ENCODE measurements at regions not wholly inside any gene's neighbourhood (a gene's known extent, or its start where the extent isn't known, plus 50 kb on each side); places are given as distances from the start of the nearest gene placed in this dataset.

DNA sequence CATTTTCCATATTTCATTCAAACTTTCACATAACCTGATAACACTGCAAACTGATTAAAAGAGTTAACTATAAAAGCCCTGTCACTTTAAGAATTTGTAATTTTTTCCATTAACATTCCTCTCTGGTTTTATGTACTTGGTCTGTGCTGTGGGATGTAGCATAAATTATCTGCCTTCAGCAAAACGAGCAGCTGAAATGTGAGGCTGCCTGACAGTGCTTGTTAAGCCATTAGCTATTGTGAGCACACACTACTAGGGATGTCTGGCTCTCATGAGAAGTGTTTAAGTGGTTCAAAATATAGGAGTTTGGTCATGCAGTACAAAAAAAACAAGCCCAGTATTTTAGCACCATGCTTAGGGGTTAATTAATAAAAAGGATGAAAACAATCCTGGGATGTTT lies 63.0 kb downstream of the HOXA1 start:
- Histone ChIP-seq H3K9me3 (ENCODE audit: low read length) (no peaks in the 10 kb centered on the region), H2AFZ (ENCODE audit: low read depth, low read length) (no peak overlapping the region), H3K27ac (ENCODE audit: low read length) (no peak overlapping the region), H3K9me2 (ENCODE audit: insufficient read depth, low read length) (no peaks in the 10 kb centered on the region), H3K9ac (ENCODE audit: low read length) (no peak overlapping the region), H3F3A (ENCODE audit: insufficient read depth, low read length, poor library complexity, severe bottlenecking) (no peaks in the 10 kb centered on the region), H3K4me3 (ENCODE audit: low read length) (no peak overlapping the region), H3K4me2 (ENCODE audit: low read length) (no peak overlapping the region), H3K36me3 (ENCODE audit: insufficient read depth, low read length) (no peaks in the 10 kb centered on the region), H3K79me2 (replicated peaks; ENCODE audit: insufficient read depth, low read length) (no peaks in the 10 kb centered on the region), H3K27me3 (ENCODE audit: insufficient read depth, low read depth, low read length) (no peaks in the 10 kb centered on the region), H4K20me1 (ENCODE audit: insufficient read depth) (no peaks in the 10 kb centered on the region)
- TF ChIP-seq SMC3 (conservative IDR thresholded peaks at IDR 0.05; ENCODE audit: poor library complexity) (no peak), POLR2AphosphoS5 (IDR thresholded peaks at IDR 0.05) (peak; percentile 56)

DNA sequence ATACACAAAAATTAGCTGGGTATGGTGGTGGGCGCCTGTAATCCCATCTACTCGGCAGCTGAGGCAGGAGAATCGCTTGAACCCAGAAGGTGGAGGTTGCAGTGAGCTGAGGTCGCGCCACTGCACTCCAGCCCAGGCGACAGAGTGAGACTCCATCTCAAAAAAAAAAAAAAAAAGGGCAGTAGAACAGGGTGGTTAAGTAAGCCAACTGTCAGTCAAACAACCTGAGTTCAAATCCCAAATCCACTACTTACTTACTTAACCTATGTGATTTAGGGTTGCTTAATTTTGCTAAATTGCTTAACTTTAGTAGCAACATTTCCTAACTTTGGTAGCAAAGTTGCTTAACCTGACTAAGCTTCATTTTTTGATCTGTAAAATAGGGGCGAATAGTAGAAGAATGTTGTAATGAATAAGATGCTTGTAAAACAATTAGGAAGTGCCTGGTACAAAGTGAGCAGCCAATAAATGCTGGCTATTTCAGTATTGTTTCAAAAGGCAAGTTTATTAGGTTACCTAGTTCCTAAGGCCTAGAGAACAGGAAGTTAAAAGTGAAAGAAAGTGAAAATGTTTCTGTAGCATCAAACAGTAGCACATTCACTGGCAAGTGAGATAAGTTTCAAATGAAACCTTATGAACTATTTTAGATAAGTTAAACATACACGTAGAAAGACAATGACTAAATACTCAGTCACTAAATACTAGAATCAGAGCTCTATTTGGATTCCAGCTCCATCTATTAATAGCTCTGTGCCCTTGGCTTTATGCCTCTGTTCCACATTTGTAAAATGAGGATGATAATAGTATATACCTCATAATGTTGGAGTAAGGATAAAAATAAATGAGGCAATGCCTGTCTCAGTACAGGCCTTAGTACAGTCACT lies 64.3 kb downstream of the HOXA1 start:
- Histone ChIP-seq H3K9me2 (ENCODE audit: insufficient read depth, low read length) (no peaks in the 10 kb centered on the region), H4K20me1 (ENCODE audit: insufficient read depth) (no peaks in the 10 kb centered on the region), H3K79me2 (replicated peaks; ENCODE audit: insufficient read depth, low read length) (no peaks in the 10 kb centered on the region), H3K9me3 (ENCODE audit: low read length) (no peaks in the 10 kb centered on the region), H3K36me3 (ENCODE audit: insufficient read depth, low read length) (no peaks in the 10 kb centered on the region), H3K4me2 (ENCODE audit: low read length) (no peak overlapping the region), H3K9ac (ENCODE audit: low read length) (no peak overlapping the region), H3F3A (ENCODE audit: insufficient read depth, low read length, poor library complexity, severe bottlenecking) (no peaks in the 10 kb centered on the region), H3K27ac (ENCODE audit: low read length) (no peak overlapping the region), H2AFZ (ENCODE audit: low read depth, low read length) (no peak overlapping the region), H3K4me3 (ENCODE audit: low read length) (no peak overlapping the region), H3K27me3 (ENCODE audit: insufficient read depth, low read depth, low read length) (no peaks in the 10 kb centered on the region)
- TF ChIP-seq SMC3 (conservative IDR thresholded peaks at IDR 0.05; ENCODE audit: poor library complexity) = no peak
- no peak for TF ChIP-seq RAD21 (conservative IDR thresholded peaks at IDR 0.05)
- TF ChIP-seq, protein P1, sequence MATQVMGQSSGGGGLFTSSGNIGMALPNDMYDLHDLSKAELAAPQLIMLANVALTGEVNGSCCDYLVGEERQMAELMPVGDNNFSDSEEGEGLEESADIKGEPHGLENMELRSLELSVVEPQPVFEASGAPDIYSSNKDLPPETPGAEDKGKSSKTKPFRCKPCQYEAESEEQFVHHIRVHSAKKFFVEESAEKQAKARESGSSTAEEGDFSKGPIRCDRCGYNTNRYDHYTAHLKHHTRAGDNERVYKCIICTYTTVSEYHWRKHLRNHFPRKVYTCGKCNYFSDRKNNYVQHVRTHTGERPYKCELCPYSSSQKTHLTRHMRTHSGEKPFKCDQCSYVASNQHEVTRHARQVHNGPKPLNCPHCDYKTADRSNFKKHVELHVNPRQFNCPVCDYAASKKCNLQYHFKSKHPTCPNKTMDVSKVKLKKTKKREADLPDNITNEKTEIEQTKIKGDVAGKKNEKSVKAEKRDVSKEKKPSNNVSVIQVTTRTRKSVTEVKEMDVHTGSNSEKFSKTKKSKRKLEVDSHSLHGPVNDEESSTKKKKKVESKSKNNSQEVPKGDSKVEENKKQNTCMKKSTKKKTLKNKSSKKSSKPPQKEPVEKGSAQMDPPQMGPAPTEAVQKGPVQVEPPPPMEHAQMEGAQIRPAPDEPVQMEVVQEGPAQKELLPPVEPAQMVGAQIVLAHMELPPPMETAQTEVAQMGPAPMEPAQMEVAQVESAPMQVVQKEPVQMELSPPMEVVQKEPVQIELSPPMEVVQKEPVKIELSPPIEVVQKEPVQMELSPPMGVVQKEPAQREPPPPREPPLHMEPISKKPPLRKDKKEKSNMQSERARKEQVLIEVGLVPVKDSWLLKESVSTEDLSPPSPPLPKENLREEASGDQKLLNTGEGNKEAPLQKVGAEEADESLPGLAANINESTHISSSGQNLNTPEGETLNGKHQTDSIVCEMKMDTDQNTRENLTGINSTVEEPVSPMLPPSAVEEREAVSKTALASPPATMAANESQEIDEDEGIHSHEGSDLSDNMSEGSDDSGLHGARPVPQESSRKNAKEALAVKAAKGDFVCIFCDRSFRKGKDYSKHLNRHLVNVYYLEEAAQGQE (IDR thresholded peaks at IDR 0.05; ENCODE audit: borderline replicate concordance) = no peak
- no peak for TF ChIP-seq TAF1 (IDR thresholded peaks at IDR 0.05; ENCODE audit: low read depth)
- TF ChIP-seq MXI1 (conservative IDR thresholded peaks at IDR 0.05; ENCODE audit: poor library complexity, severe bottlenecking) = no peak
- no peak for TF ChIP-seq EZH2 (IDR thresholded peaks at IDR 0.05; ENCODE audit: borderline replicate concordance, insufficient read depth, low read length, poor library complexity, severe bottlenecking)

DNA sequence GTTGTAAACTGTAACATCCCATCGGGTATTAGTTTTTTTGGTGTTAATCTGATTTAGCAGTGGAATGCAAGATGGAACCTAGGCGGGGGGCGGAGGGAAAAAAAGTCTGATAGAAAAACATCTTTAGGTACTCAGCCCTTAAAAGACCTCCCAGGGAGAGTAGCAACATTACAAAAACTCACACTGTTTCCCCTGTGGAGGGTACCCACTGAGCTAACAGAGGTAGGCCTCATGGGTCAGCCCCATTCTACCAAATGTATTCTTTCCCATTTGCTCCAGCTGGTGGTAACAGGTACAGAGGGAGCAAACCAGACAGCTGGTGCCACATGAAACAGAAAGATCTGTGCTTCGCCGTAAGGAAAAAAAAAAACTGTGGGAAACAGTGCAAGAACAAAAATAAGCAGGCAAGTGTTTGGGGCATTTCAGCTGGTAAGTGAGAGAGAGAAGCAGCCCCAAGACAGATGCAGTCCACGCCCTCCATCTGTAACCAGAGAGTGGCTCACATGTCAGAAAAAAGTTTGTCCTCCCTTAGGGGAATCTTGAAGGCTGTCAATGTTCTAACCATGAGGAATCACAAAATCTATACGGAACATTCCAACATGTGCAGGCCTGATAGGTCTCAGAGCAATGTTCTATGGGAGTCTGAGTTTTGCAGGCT lies 65.3 kb downstream of the HOXA1 start:
- Histone ChIP-seq H3K9me3 (ENCODE audit: low read length) (no peaks in the 10 kb centered on the region), H3K4me2 (ENCODE audit: low read length) (no peak overlapping the region), H3K4me3 (ENCODE audit: low read length) (no peak overlapping the region), H3K9ac (ENCODE audit: low read length) (no peak overlapping the region), H3K27me3 (ENCODE audit: insufficient read depth, low read depth, low read length) (no peaks in the 10 kb centered on the region), H3K27ac (ENCODE audit: low read length) (no peak overlapping the region), H3K36me3 (ENCODE audit: insufficient read depth, low read length) (no peaks in the 10 kb centered on the region), H3F3A (ENCODE audit: insufficient read depth, low read length, poor library complexity, severe bottlenecking) (no peaks in the 10 kb centered on the region), H3K9me2 (ENCODE audit: insufficient read depth, low read length) (no peaks in the 10 kb centered on the region), H4K20me1 (ENCODE audit: insufficient read depth) (no peaks in the 10 kb centered on the region), H2AFZ (ENCODE audit: low read depth, low read length) (no peak overlapping the region), H3K79me2 (replicated peaks; ENCODE audit: insufficient read depth, low read length) (no peaks in the 10 kb centered on the region)
- TF ChIP-seq MXI1 (conservative IDR thresholded peaks at IDR 0.05; ENCODE audit: poor library complexity, severe bottlenecking) = no peak
- TF ChIP-seq TAF1 (IDR thresholded peaks at IDR 0.05; ENCODE audit: low read depth) = no peak
- TF ChIP-seq, protein P1 (IDR thresholded peaks at IDR 0.05; ENCODE audit: borderline replicate concordance) = no peak
- no peak for TF ChIP-seq SMC3 (conservative IDR thresholded peaks at IDR 0.05; ENCODE audit: poor library complexity)
- TF ChIP-seq EZH2 (IDR thresholded peaks at IDR 0.05; ENCODE audit: borderline replicate concordance, insufficient read depth, low read length, poor library complexity, severe bottlenecking) = no peak
- no peak for TF ChIP-seq EP300 (conservative IDR thresholded peaks at IDR 0.05; ENCODE audit: poor library complexity, severe bottlenecking)
- TF ChIP-seq POLR2AphosphoS5 (IDR thresholded peaks at IDR 0.05) = no peak
- TF ChIP-seq, protein P2, sequence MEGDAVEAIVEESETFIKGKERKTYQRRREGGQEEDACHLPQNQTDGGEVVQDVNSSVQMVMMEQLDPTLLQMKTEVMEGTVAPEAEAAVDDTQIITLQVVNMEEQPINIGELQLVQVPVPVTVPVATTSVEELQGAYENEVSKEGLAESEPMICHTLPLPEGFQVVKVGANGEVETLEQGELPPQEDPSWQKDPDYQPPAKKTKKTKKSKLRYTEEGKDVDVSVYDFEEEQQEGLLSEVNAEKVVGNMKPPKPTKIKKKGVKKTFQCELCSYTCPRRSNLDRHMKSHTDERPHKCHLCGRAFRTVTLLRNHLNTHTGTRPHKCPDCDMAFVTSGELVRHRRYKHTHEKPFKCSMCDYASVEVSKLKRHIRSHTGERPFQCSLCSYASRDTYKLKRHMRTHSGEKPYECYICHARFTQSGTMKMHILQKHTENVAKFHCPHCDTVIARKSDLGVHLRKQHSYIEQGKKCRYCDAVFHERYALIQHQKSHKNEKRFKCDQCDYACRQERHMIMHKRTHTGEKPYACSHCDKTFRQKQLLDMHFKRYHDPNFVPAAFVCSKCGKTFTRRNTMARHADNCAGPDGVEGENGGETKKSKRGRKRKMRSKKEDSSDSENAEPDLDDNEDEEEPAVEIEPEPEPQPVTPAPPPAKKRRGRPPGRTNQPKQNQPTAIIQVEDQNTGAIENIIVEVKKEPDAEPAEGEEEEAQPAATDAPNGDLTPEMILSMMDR (IDR thresholded peaks at IDR 0.05; ENCODE audit: poor library complexity, severe bottlenecking) = no peak
- no peak for TF ChIP-seq RAD21 (conservative IDR thresholded peaks at IDR 0.05)
